RKO (cell line): ENCODE measurements at regions not wholly inside any gene's neighbourhood (a gene's known extent, or its start where the extent isn't known, plus 50 kb on each side); places are given as distances from the start of the nearest gene placed in this dataset.
"Not testable (repeated sequence)": the region's sequence is repeated elsewhere in the genome, so short reads cannot be mapped to it uniquely, and the experiment has no call there.

ENCODE experiments used
- DNase-seq: peaks from one replicate; pipeline ENCODE4 v3.0.0-alpha.2; 2016; ENCODE audit warnings: low spot score

GRCh38 chr20:30511322-30512030 lies 746.0 kb upstream of the DEFB115 start:
- no peak for DNase-seq

GRCh38 chr20:30513050-30513628 lies 744.3 kb upstream of the DEFB115 start:
- DNase-seq = no peak

- DNase-seq = not testable (repeated sequence)
Observed at GRCh38 chr20:30515915-30516314, 741.5 kb upstream of the DEFB115 start.

- not testable (repeated sequence) for DNase-seq
Observed at GRCh38 chr20:30518906-30519305, 738.6 kb upstream of the DEFB115 start.

- not testable (repeated sequence) for DNase-seq
Observed at GRCh38 chr20:30521686-30522415, 735.6 kb upstream of the DEFB115 start.

DNA sequence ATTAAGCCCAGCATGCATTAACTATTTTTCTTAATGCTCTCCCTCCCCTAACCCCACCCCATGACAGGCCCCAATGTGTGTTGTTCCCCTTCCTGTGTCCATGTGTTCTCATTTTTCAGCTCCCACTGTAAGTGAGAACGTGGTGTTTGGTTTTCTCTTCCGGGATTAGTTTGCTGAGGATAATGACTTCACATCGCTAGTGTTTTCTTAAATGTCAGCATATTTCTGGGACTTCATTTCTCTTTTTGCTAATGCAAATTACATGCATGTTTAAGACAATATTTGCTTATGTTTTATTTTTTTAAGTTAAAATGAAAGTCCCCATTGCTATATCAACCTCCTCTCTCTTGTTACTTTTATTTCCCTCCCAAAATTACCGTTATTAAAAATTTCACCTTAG lies 733.3 kb upstream of the DEFB115 start:
- DNase-seq = not testable (repeated sequence)

DNA sequence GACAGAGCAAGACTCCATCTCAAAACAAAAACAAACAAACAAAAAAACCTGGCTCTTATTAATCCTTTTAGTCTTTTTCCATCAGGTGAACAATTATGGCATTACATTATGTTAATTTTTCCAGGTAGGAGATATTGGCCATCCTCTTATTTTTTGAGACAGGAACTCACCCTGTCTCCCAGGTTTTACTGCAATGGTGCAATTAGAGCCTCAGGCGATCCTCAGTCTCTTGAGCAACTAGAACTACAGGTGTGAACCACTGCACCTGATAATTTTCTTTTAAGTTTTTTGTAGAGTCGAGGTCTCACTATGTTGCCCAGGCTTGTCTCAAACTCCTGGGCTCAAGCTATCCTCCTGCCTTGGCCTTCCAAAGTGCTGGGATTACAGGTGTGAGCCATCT lies 732.7 kb upstream of the DEFB115 start:
- not testable (repeated sequence) for DNase-seq

GRCh38 chr20:30533653-30534052 lies 723.8 kb upstream of the DEFB115 start:
- not testable (repeated sequence) for DNase-seq

GRCh38 chr20:30537459-30537858 lies 720.0 kb upstream of the DEFB115 start:
- DNase-seq = not testable (repeated sequence)

- DNase-seq = not testable (repeated sequence)
Observed at GRCh38 chr20:30540330-30541069, 717.0 kb upstream of the DEFB115 start.

GRCh38 chr20:30551236-30551635 lies 706.2 kb upstream of the DEFB115 start:
- DNase-seq = not testable (repeated sequence)

GRCh38 chr20:30556797-30557196 lies 700.7 kb upstream of the DEFB115 start:
- not testable (repeated sequence) for DNase-seq

DNA sequence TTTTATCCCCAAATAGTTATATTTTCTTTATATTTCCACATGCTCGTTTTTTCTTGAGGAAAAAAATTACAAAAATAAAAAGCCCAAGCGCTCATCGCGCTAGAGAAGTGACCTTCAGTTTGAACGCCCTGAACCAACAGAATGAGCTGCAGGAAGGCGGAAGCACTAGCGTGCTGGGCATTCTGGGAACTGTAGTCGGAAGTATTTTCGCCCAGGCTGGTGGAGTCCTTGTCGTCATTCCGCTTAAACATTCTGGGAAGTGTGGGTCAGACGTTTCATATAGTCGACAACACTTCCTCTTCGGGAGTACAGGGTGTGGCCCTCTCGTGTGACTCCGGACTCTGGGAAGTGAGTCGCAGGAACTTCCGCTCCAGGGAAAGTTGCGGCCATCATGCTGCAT lies 692.4 kb upstream of the DEFB115 start:
- DNase-seq = not testable (repeated sequence)

GRCh38 chr20:30569867-30570266 lies 687.6 kb upstream of the DEFB115 start:
- not testable (repeated sequence) for DNase-seq

GRCh38 chr20:30570622-30571021 lies 686.8 kb upstream of the DEFB115 start:
- not testable (repeated sequence) for DNase-seq

DNA sequence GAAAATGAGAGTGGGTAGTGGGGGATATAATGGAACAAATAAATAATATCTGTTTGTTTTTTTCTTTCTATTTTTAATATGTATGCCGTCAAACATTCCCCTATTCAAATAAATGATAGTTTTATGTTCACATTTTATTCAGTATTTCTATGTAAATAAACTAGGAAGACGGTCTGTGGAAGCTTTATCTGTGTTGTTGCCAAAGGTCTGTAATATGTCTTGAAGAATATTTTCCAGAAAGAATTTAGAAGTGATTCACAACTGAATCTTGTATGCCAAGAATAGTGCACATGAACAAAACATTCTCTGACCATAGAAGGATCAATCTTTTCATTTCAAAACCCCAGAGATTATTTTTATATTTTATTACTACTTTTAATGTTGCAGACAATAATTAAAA lies 683.1 kb upstream of the DEFB115 start:
- not testable (repeated sequence) for DNase-seq

DNA sequence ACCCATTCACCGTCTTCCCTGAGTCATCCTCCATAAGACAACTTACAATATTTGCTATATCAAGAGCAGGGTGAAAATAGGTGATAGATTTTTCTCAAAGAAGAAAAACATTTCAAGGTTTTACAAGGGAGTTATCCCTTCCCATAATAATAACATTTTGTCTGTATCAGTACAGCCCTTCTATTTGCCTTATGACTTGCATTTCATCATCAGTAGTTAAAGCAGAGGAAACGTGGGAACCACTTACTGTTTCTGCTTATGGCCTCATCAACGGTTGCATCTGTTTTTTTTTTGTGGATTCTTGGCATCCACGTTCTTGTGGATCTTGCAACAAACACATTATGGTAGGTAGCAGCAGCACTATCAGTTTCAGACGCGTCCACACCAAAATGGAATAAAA lies 678.4 kb upstream of the DEFB115 start:
- peak; percentile 32 for DNase-seq

DNA sequence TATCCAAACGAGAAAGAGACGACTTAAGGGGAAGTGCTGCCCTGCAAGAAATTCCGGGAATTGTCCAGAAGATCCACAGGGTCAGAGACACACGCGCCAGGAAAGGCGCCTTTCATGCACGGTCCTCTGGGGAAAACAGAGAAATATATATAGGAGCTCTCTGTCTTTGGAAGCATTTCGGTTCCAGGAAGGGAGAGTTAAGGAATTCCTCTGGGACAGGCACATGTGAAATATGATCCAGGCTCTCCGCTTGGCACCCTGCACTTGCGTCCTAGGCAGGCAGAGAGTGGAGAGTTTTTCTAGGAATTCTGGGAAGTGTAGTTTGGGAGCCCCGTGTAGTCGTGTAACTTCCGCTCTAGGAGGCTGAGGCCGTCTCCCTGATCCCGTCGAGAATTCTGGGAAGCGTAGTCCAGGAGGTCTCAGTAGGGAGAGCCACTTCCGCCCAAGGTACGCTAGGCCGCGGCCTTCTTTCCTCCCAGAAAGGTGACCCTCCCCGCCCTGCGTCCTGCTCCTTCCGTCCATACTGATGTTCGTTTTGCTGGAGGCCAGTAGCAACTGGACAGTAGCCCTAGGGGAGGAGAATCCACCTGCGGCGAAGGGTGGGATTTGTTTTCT lies 677.5 kb upstream of the DEFB115 start:
- DNase-seq = peak; percentile 86

DNA sequence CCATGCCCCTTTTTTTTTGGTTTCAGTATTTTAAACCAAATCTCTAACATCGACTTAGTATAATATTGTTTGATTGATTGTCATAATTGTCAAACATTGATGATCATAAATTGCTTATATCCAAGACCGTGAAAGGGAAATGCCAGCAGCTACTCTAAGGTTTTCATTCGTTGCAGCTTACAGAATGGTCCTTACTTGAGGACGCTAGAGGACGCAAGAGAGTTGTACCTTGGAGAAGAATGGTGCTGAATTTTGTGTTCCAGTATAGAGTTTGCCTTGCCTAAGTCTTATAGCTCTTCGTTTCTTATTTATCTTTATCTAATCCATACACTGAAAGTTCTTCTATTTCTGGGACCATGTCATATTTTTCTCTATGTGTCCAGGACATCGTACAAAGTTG lies 675.6 kb upstream of the DEFB115 start:
- not testable (repeated sequence) for DNase-seq

GRCh38 chr20:30584403-30584802 lies 673.1 kb upstream of the DEFB115 start:
- not testable (repeated sequence) for DNase-seq

GRCh38 chr20:30585244-30585796 lies 672.1 kb upstream of the DEFB115 start:
- not testable (repeated sequence) for DNase-seq
